ENCODE measurements at regions not wholly inside any gene's neighbourhood (a gene's known extent, or its start where the extent isn't known, plus 50 kb on each side); places are given as distances from the start of the nearest gene placed in this dataset.

DNA sequence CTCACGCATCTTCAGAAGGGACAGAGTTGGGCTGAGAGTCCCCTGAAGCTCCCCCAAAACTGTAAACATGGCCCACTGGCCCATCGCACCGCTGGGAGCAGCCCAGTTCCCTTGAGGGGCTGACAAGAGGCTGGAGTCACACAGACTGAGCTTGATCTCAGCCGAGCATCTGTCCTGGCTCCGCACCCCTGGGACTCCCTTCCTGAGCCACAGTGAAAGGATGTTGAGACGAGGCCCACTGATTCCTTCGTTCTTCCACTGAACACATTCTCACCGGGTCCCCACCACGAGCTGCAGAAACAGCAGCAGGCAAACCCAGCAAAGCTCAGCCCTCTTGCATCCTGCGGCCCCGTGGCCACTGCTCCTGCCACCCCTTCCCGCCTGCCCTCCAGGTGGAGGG, 145.9 kb upstream of the CIBAR2 start:
- DNase-seq, result no peak

DNA sequence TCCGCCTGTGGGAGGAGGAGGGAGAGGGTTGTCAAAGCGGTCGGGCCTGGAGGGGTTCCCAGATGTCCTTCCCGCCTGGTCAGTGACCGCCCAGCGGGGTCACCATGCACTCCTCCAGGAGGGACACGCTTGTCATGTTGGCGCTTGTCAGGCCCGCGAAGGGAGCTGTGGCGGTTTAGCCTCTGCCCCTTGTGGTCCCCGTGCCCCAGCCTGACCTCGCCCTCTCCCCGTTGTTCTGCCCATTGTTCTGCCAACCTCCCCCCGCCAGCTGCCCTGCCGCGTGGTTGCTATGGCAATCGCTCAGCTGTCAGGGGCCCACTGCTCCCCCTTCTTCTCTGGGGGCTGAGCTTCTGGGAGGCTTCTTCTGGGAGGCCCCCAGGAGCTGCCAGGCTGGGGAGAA, 146.4 kb upstream of the CIBAR2 start:
- DNase-seq, result no peak

DNA sequence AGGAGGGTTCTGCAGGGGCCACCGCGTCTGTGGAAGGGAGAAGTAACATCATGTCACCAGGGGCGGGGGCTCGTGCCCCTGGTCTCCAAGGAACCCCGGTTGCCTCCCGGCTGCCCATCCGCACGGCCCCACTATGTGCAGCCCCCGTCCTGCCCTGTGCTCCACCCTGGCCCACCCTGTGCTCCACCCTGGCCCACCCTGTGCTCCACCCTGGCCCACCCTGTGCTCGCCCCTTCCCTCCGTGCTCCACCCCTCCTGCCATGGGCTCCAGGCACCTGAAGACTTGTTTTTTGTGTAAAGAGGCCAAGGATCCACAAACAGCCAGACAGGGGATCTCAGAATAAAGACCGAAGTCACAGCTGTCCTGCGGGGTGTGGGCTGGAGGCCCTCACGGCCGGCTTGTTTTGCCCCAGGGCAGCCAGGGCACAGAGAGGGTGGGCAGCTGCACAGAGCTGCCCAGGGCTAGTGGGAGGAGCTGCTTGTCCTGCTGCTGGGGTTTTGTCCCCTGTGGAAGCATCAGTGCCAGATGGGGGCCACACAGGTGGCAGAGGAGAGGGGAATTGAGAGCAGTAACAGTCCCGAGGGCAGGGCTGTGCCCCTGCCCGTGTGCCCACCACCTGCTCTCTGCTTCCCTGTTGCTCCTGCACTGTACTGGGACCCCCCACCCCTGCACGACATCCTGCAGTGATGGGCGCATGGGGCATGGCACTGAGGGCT, 147.0 kb upstream of the CIBAR2 start:
- DNase-seq, result no peak

DNA sequence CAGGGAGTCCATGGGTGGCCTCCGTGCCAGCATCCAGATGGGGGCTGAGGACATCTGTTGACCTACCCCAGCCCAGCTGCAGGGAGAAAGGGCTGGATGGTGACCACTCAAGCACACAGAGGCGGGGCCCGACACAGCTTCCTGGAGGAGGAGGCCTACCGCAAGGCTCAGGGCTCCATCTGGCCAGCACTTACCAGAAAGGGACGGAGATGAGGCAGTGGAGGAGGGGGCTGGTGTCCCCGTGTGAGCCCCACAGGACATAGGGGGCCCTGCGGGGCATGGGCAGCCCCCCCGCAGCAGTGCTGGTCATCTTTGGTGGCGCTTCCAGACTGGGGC, 147.5 kb upstream of the CIBAR2 start:
- DNase-seq, result no peak

DNA sequence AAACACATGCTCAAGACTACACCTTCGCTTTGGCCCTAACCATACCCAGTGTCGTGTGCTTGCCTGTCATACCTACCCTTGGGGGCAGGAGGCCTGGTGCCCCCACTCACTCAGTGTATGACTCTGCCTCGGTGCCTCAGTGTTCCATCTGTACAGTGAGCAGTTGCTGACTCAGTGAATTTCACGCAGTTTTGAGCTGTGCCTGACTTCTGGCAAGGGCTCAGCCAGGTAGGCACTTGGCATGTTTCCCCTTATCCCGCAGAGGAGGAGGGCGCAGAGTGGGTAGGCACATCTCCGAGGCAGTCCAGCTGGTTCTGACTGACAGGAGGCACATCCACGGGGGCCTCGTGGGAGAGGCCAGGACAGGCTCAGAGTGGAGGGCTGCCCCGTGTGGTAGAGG, 148.9 kb upstream of the CIBAR2 start:
- DNase-seq, result no peak

DNA sequence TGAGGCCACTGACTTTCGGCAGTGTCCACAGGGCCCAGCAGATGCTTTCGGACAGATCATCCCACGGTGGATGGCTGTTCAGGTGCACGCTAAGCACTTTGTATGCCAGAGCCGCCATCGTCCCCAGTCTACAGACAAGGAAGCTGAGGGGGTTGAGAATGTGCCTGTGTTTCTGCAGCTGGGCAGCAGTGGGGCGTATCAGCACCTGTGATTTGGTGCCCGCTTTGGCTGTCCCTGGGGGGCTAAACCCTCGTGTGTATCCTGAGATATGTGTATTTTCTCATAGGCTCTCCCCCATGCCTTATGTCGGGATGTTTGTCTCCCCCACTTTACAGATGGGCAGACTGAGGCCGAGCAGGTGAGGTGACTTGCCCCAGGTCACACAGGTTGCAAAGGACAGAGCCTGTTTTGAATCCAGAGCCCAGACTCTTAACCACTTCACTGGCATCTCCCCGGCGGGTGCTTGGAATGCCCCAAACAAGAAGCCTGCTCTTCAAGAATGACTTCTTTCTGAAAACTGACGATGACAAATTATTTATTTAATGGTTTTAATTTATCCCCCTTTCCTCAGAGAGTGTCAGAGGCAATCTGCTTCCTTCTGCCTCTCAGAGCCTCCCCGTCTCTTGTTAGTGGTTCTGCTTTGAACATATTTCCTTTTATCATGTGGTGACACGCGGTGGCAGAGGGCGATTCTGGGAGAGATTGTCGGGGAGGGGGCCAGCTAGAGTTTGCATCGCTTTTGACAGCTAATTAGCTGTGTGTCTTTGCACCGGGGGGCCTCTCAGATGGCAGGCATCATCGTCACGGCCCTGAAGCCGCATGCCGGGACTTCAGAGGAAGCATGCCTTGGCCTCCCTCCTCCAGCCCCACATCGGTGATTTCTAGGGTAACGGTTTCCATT, 149.6 kb upstream of the CIBAR2 start:
- DNase-seq, result no peak

DNA sequence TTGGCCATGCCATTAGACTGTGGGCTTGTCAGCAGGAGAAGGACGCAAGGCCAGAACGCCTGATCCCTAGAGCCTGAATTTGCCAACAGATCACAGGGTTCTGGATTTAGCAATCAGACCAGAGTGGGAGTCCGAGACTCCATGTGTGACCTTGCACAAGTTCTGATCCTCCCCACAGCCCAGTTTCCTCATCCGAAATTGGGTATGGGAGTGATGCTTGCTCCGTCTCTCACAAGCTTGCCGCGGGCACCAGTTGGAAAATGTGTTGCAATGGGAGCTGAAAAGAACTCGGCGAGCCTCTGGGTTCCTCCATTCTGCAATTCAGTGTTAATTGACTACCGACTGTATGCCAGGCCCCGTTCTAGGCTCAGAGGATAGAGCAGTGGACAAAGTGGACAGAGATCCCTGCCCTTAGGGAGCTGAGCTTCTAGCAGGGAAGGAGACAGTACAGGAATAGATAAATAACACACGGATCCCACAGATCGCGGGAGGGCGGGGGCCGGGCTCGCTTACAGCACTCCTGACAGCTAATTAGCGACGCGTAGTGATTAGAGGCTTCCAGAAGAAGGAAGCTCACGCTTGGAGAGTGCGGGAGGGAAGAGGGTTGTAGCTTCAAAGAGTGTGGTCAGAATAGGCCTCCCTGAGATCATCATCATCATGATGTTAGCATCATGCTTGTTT, 150.4 kb upstream of the CIBAR2 start:
- DNase-seq, result no peak

DNA sequence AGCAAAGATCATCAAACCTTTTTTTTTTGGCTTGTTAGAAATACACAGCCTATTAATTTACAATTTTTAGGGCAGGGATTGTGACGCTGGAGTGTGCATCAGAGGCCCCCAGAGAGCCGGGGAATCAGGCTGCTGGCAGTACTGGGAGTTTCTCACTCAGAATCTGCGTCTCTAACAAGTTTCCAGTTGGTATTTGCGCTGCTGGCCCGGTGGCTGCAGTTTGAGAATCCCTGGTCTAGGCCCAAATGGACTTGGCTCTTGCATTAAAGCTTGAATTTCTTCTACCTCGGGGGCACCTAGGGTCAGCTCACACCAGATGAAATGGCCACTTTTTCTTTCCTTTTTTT, 150.9 kb upstream of the CIBAR2 start:
- DNase-seq, result no peak

DNA sequence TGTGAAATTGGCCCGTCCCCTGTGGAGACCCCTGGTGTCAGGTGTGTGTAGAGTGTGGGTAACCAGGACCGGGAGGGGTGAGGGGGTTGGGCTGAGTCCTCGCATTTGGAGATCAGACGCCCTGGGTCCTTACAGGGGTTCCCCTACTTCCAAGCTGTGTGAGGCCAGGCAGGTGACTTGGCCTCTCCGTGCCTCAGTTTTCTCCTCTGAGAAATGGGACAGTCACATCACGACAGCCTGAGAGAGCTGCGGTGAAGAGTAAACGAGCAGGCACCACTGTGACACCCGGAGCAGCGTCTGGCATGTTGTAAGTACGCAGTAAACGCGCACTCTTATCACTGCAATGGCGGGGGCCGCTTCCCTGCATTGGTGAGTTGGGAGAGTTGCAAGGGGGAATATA, 152.5 kb upstream of the CIBAR2 start:
- no peak for DNase-seq

DNA sequence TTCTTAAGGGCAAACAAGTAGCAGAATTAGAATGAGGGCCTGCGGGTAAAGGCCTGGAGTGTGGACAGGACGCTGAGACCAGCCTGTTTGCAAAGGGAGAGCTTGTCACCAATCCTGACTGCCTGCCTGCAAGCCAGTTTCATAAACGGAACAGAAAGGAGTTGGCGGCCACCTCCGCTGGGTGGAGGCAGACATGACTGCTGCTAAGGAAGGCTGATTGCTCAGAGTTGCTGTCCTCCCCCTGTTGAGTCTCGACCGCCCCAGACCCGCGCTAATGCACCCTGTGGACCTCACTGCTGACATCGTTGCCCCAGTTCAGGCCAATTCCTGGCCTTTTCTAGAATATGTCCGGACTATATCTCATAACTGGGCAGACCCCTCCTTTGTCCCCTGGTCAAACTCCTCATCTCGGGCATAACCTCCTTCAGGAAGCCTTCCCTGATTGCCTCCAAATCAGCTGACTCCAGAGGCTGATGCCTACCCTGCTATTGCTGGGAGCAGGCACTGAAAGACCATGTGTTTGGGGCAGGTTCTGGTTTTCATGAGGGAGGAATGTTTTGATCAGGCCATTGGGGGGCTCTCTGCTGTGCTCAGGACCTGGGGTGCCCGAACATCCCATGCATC, 153.0 kb upstream of the CIBAR2 start:
- DNase-seq, result no peak

DNA sequence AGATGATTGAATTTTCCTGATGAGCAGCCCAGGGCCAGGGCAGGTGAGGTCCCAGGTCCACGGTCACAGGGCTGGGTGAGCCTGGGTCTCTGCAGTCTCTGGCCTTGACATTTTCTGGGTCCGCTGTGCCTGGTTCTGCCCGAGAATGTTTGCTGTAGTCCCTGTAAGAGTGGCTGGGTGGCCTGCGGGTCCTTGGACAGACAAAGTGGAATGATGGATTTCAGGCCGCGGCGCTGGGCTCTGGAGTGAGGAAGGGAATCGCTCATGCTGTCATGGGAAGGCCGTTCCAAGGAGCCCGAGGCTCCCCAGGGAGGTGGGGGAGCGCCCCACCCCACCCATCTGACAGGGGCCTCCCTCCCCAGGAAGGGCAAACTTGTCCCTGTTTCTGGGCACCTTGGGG, 153.5 kb upstream of the CIBAR2 start:
- DNase-seq, result no peak

DNA sequence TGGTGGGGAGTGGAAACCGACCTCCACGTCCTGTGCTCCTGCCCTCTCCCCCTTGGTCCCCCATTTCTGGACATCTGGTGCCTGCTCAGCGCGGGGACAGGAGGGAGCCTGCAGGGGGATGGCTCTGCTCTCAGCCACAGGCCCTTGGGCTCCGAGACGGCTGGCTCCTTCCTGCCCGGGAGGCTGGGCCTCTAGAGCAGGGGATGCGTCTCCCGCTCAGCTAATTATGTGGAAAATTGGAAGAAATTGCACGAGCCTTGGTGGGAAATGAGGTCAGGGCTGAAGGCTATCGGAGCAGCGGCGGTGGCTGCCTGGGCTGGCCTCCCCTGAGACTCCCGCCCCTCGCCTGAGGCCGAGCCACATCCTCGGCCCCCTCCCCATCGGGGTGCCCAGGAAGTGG, 154.6 kb upstream of the CIBAR2 start:
- no peak for DNase-seq

DNA sequence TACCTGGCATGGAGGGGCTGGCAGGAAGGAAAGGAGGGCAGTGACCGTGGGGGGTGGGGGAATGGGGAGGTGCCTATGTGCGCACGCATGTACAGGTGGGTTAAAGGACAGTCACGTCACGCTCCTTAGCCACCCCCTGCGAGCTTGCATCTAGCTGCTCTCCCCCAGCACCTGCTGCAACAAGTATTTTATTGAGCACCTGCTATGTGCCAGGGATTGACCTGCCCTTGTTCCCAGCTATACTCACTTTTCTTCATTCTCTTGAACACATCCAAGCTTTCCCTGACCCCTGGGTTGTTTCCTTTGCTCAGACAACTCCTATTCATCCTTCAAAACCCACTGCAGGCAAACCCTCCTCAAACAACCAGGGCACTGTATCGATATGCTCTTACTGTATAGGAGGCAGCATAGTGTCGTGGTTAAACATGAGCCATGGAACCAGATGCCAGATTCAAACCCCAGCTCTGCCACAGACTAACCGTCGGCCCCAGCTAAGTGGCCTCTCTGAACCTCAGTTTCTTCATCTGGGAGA, 155.2 kb upstream of the CIBAR2 start:
- DNase-seq, result no peak

DNA sequence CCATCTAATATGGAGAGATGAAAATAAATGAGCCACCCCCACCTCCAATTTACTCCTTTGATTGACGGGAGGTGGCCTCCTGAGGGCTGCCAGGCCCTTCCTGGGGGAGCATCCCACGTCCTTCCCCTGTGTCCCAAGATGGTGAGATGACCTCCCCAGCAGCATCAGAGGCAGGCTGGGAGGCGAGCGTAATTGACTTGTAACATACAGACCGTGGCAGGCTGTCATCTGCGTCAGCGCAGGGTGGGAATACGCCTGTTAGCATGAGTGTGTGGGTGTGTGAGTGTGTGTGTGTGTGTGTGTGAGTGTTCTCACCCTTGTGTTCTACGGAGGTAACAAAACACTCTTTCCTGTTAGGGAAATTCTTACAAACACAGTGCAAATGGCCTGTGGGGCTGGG, 156.9 kb upstream of the CIBAR2 start:
- no peak for DNase-seq

DNA sequence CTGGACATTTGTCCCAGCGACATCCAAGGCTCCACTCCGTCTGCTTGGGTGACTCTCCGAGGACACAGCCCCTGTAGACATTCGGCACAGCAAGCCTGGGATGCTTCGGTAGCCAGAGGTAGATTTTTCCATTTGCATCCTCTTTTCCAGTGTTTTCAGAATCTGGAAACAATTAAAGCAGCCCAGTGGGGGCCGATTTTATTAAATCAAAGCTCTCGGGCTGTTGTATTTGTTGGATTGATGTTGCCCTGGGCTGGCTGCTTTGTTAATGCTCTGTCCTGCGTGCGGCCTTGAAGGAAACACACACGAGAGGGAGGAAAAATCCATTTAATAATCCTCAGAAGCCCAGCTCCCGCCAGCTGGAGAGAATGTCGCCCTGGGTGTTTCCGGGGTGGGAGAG, 158.1 kb upstream of the CIBAR2 start:
- no peak for DNase-seq

DNA sequence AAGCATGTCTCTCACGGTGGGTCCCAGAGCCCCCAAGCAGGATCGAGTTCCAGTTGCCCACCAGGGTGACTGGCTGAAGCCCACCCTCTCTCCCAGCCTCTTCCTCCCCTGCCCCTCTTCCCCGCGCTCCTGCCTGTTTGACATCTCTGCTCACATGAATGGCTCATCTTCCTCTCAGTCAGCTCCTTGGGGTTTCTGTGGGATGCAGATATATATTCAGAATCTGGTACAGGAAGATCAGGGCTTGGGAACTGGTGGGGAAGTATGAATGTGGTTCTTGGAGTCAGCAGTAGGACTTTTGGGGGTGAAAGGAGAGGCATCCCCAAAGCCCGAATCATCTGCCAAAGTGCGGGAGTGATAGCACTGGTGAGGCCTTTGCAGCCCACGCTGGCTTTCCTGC, 158.9 kb upstream of the CIBAR2 start:
- DNase-seq, result no peak

DNA sequence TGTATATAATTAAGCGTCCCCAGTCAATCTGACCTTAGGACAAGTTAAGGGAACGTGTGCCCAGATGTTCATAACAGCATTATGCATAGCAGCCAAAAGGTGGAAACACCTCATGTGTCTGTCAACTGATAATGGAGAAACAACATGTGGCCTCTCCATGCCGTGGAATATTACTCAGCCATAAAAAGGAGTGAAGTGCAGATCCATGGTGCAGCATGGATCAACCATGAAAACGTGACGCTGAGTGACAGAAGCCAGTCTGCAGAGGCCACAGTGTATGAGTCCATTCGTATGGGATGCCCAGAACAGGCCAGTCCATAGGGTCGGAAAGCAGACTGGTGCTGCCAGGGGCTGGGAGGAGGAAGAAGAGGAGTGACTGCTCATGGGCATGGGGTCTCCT, 161.0 kb upstream of the CIBAR2 start:
- DNase-seq, result no peak

DNA sequence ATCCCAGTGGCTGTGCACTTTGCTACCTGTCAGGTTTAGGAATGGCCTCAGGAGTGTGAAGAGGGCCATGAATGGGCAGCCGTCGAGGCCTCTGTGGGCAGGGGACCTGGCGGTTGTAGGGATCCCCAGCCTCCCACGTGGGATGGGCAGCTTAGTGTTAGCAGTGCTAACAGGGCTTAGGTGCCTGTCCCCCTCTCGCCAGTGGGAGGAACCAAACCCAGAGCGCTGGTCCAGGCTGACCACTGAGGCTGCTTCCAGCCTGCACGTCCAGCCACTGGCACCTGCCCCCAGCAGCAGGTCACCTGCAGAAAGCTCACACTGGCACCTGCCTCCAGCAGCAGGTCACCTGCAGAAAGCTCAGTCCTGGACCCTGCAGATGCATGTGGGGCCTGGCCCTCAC, 162.2 kb upstream of the CIBAR2 start:
- no peak for DNase-seq

DNA sequence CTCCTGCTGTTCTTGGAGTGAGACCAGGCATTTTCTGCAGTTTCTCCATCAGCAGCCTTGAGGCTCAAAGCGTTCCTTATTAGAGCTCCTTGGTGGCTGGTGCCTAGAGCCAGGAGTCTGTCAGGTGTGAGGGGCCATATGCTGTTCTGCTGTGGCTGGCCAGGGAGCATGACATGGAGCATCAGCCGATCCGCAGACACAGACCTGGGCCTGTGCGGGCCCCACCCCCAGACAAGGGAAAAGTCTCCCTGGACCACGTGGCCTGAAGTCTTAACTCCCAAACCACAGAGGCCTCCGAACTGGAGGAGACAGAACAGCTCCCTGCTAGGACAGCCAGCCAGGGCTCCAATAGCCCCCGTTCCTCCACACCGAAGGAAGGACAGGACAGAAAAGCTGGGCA, 162.7 kb upstream of the CIBAR2 start:
- DNase-seq, result peak in 1 of 2 experiments; percentile 5

DNA sequence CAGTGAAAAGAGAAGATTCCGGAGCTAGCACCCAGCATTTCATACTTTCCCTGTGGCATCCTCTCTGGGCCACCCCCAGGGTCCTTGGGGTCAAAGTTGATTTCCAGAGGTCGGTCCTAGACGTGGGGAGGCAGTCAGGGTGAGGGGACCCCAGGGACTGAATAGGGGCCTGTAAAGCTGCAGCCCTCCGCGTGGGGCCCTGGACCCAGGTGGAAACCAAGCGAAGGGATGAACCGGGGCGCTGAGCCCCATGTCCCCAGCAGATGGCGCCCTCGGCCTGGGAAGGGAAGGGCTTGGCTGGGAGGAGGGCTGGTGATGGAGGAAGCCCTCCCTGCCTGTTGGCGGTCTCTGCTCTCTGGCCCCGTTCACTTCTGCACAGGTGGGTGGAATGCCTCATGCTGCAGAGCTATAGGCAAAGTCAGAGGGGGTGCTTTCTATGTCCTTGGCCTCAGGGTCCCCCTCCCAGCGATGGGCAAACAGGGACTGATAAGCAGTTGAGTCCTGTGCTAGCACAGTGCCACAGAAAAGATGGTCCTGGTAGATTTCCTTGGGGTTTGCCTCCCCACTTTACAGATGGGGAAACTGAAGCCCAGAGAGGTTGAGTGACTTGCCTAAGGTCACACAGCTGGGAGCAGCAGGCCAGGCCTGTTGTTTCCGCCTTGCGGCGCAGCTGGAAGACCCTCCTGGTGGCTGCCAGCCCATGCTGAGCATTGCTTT, 163.4 kb upstream of the CIBAR2 start:
- peak; percentile 45 to 64 for DNase-seq

DNA sequence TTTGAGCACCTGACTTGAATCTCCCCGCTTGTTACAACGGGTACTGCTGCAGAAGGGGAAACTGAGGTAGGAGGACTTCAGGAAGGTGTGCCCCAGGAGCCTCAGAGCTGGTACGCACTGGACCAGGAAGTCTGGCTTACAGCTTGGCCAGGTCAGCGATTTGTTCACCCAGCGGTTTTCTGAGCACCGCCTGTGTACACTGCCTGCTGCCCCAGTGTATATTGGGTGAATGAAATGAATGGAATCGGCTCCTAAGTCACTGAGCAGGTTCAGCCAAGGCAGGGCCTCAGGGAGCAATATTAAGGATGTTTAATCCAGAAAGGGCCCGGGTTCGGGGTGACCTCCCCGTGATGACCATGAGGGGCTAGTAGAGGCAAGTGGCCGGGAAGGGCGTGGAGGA, 164.0 kb upstream of the CIBAR2 start:
- no peak for DNase-seq

DNA sequence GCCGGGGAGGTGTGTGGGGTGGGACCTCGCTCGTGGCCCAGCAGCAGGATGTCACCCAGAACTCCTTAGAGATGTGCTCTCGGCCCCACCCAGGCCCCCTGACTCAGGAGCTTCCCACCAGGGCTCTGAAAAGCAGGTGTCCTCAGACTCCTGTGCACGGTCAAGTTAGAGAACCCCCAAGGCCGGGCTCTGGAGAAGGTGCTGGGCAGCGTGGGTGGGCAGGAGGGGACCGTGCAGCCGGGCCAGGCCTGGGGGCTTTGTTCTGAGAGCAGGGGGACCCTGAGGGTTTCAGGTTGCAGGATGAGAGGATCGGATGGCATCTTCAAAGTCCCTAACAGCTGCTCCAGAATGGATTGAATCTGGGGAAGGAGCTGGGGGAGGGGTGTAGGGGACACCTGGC, 164.4 kb upstream of the CIBAR2 start:
- DNase-seq, result no peak

DNA sequence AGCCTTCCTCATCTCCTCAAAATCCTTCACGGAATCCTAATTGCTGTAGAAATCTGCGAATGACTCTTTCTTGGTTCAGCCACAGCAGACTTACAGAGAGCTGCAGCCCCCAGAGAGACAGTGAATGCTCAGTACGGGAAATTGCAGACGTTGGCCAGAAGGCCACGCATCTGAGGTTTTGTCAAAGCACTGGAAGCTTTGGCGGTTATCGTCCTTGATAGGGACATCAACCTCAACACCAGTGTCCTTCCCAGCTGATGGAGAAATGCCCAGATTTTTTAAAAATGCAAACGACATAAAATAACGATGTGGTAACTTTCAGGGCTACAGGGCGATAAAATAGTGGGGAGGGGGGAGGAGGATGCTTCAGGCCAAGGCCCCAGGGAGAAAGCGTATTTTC, 166.6 kb upstream of the CIBAR2 start:
- no peak for DNase-seq
